HG02885 (cell line): ENCODE measurements at regions not wholly inside any gene's neighbourhood (a gene's known extent, or its start where the extent isn't known, plus 50 kb on each side); places are given as distances from the start of the nearest gene placed in this dataset.
A peak's percentile ranks its signal among the peaks of the same experiment; 100 is the strongest.
"Not testable (repeated sequence)": the region's sequence is repeated elsewhere in the genome, so short reads cannot be mapped to it uniquely, and the experiment has no call there.

Experiments used
- ATAC-seq: cut with Tn5 transposase; IDR thresholded peaks from one replicate; pipeline ENCODE4 v1.9.1; 2021; ENCODE audit warnings: mild to moderate bottlenecking; ENCODE audit not compliant: unreplicated experiment, poor library complexity

DNA sequence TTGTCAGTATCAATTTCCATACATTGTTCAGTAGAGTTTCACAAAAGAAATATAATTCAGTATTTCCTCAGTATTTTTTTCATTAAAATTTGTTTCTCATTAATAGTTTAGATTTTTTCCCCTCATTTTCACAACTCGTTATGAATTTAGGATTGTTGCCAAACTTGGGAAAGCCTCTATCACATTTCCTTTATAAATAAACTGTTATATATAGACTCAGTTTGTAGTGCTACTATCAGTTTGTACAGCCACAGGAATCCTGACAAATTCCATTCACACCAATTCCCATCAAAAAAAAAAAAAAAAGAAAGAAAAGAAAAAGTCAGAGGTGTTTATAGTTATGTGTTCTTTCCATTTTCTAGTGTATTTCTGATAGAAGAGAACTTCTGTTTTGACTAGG lies 123.3 kb upstream of the DCC start:
- ATAC-seq, result no peak

DNA sequence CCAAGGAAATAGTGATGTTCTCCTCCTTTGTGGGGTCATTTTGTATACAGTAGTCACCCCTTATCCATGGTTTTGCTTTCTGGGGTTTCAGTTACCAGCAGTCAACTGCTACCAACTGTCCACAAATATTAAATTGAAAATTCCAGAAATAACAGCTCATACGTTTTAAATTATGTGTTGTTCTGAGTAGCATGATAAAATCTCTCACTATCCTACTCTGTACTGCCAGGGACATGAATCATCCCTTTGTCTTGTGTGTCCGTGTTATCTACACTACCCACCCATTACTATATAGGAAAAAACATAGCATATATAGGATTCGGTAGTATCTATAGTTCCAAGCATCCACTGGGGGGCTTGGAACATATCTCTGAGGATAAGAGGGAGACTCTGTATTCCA lies 120.9 kb upstream of the DCC start:
- ATAC-seq, result no peak

DNA sequence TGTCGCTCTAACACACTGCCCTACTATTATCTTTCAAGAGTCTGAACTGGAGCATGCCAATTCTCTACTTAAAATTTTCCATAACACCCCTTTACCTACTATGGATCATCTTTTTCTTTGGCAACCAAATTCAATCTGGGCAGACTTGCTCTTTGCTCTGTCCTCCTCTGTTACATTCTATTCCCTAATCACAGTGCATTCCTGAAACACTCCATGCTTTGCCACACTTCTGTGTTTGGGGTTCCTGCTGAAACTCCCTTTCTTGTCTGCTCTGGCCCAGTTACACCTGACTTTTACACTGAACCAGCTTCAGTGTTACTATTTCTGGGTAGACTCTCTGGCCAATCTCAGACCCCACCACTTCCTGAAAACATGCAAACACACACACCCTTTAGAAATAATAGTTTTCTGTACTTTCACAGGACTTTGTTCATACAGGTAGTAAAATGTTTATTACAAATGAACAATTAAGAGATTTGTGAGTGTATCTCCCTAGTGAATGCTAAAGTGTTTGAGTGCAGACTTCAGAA lies 119.9 kb upstream of the DCC start:
- ATAC-seq, result no peak

DNA sequence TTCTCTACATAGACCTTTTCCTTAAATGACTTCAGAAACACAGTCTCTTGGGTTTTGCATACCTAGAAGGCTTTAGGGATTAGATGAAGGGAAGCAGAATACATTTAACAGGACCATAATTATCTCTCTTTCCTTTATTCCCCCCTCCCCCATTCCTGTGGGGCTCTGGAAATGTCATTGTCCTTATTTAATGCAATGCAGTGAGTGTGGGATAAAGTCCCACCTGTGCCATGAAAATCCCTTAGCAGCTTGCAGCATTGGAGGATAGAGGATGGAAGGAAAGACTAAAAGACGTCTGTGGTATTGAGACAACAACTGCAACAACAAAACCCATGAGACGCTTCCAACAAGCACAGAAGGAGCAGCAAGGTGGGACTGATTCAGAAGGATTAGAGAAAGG lies 117.8 kb upstream of the DCC start:
- ATAC-seq, result no peak

DNA sequence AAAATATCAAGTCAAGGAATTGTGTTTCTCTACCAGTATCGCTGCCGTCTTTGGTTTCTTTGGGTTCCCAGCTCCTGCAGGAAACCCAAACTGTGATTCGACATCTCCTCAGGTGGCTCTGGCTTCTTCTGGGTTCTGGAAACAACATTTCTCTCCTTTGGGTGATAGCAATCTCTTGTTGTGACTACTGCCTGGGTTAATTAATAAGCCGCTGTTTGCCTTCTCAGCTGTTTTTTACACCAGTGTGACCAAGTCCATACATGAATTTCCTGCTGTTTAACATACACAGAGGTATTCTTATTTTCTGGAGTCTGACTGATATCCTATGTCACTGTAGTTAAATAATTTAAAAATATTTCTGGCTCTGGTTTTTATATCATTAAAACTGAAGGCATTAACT lies 112.5 kb upstream of the DCC start:
- ATAC-seq, result no peak

DNA sequence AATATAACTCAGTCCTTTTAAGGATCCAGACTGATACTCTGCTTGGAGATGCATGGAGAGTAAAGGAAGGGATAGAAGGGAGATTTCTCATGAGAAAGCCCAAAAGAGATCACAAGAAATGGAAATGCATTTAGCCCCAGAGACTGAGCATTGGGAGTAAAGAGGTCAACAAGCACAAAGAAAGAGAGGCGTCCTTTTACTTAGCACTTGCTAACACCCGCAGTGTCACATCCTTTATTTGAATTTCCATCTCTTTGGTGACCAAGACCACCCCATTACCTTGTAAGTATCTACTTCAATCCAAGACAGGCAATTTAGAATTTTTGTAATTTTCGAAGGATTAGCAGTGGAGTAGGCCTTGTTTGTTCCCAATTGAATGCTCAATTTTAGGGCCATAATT lies 111.8 kb upstream of the DCC start:
- ATAC-seq, result no peak

DNA sequence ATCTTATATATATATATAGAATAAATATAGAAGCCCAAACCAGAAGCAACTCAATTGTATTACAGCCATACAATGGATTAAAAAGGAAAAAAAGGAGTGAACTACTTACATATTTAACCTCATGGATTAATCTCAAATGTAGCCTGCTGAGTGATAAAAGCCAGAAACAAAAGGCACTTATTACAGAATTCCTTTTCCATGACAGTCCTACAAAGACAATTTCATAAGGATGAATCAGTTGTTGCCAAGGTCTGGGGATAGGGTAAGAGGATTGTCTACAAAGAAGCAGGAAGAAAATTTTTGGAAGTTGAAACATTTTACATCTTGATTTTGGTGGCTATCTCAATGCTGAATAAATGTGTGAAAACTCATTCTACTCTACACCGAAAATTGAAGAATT lies 103.9 kb upstream of the DCC start:
- no peak for ATAC-seq

DNA sequence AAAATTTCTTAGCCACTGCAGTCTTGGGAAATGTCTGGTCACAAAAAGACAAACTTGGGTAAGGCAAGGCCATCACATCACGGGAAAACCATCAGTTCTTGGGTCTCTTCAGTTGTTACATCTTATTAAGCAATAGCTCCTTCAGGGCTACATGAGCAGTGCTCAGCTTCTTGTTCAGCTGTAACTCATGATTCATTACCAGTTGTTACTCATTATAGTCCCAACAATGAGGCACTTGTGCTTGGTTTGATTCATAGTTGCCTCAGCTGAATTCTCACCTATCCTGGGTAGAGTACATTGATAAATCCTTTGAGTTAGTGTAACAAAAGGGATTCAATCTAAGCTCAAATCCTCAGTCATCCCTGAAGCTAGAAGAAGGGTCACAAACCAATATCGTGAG lies 102.4 kb upstream of the DCC start:
- ATAC-seq, result no peak

DNA sequence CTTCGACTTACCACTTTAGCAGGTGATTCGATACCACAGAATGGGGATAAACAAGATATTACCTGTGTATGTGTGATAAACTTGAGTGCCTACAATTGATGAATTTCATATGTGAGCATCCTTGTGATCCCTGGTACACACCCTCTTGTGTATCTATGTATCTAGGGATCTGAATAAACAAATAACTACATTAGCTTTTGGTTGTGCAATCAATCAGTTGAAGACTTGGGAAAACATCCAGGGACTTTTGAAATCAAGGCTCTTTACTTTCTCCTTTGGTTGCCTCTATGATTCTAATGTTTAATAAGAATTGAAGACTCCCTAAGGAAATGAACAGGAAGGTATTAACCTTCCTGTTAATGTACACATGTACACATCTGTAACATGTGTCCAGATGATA lies 97.3 kb upstream of the DCC start:
- no peak for ATAC-seq

DNA sequence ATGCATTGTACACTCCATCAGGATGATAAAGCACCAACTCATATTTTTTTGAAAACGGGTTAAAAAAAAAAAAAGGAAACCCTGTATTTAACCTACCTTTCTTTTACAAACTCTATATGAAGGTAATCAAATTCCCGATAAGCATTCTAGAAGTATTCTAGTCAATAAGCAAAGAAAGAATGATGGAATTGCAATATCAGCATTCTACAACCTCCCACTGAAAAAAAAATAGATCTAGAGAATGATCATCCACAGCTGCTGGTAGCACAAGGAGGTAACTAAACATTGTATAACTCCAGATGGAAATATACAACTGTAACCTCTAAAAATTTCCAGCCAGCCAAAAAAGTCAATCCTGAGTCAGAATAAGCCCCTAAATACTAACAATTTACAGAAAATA lies 95.3 kb upstream of the DCC start:
- no peak for ATAC-seq

DNA sequence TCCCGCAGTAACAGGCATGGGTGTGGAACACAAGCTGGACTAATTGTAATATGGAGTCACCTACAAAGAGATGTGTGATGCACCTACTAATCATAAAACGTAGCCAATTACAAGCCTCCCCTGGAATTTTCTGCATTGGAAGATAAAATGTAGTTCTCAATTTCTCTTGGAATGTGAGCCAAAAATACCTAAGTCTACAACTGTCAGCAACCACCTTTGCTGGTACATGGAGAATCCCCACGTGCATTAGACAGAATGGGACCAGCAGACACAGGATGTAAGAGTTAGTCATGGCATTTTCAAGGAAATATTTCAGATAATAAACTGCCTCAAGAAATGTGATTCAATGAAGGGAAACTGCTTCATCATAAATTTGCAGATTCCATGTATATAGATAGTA lies 85.6 kb upstream of the DCC start:
- no peak for ATAC-seq

DNA sequence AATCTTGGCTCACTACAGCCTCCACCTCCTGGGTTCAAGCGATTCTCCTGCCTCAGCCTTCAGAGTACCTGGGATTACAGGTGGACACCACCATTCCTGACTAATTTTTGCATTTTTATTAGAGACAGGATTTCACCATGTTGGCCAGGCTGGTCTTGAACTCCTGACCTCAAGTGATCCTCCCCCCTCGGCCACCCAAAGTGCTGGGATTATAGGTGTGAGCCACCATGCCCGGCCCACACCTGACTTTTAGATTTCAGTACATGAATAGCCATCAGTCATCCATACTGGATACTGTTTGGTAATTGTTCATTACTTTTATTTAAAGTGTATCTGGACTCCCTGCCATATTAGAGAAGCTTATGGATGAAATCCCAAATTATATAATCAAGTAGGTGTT lies 82.6 kb upstream of the DCC start:
- not testable (repeated sequence) for ATAC-seq

DNA sequence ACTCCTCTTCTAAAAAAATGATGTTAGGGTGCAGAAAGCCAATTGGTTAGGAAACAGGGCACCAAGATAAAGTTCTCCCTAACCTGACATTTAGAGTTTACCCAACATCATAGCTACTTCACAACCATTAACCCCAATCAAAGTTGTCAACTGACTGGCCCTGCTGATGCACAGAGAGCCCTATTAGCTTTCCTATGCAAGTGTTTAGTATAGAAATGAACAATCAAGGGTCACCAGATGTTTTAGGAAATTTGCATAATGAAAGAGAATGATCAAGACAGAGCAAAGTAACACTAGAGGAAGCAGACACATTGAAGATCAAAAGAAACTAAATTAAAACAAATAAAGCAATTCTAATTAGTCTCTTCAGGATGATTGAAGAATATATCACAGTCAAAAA lies 64.2 kb upstream of the DCC start:
- no peak for ATAC-seq

DNA sequence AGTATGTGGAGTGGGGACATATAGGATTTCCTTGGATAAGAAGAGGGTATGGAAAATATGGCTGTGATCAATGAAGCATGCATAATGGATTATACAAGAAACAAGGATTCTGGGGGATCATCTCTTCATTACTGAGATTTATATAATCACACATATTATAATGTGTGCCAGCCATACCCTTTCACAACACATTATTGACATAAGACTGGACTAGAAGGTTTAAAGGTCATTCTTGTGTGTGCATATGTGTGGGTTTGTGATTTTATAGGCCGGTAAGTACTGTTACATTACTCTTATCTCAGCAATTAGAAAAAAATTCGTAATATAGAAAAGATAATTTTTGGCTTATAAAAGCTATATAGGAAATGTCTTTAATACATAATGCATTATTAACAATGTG lies 62.2 kb upstream of the DCC start:
- no peak for ATAC-seq

DNA sequence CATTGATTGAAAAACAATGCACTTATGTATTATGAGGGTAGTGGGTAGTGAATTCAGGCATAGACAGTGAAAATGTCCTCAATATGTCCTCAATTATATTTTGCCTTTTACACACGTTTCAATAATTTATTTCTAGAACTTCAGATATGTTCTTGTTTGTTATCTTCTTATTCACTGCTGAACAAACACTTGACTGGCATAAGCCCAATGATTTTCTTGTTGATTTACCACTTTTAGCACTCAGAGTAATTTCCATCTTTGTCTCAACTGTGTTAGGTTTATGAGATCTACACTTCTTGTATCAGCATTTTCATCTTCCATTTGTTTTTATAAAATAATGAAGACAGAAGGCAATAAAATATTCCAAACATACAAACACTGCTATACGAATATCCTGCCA lies 61.8 kb upstream of the DCC start:
- ATAC-seq, result no peak

DNA sequence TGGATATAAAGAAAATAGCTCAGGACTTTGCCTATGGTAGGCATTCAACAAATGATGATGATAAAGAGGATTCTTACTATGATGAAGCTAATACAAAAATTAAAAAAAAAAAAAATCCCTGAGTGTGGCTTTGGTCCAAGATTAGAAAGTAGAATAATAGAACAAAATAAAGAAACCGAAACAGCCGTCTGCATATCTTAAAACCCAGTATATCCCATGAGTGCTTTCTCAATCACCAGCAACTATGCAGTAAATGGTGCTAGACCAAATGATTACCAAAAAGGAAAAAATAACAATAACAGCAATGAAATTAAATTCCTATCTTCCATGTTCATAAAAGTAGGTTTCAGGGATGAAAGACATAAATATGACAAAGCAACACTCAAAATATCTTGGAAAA lies 59.3 kb upstream of the DCC start:
- ATAC-seq, result no peak

DNA sequence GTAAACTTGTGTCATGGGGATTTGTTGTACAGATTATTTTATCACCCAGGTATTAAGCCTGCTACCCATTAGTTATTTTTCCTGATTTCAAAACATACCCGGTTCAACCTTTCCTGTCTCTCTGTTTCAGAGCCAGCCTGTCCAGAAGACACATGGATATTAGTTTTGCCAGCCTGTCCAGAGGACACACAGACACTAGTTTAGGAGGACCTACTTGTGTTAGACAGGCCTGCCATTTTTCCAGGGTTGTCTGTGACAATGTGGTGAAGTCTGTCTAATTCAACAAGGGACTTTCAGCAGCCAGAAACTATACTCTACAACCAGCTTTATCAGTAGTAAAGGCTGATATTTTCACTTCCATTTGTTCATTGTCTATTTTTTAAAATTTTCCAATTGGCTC lies 56.1 kb upstream of the DCC start:
- ATAC-seq, result no peak

DNA sequence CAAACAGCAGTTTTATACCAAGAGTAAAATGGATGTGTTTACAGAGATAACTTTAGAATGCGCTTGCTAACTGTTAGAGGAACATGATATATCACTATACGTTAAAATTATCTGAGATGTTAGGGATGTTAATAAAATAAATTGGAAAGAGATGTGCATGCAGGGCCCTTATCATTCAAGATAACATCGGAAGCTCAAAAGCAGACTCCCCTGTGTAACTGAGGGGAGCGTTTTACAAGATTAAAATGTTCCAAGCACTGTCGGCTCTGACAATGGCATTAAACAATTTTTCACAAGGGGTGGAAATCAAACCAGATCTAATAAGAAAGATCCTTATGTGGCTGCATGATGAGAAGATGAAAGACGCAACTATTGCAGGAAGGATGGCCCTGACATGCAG lies 53.3 kb upstream of the DCC start:
- ATAC-seq, result no peak

DNA sequence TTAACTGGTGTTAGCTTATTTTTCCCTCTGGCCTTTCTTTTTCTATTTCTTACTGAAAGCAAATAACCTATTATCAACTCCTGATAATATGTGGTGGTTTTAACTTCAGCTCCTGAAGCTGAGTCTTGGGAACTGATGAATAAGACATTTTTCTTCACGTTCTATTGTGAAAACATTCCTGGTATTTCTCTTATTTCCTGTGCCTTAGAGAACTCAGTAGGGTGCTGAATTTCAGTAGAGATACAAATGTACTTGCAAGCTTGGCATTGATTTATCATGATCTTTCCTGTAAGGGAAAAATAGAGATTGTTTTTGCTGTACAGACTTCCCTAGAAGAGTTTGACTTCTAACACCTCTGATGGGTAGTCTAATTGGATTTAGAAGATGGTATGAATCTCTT lies 52.8 kb upstream of the DCC start:
- ATAC-seq, result no peak

DNA sequence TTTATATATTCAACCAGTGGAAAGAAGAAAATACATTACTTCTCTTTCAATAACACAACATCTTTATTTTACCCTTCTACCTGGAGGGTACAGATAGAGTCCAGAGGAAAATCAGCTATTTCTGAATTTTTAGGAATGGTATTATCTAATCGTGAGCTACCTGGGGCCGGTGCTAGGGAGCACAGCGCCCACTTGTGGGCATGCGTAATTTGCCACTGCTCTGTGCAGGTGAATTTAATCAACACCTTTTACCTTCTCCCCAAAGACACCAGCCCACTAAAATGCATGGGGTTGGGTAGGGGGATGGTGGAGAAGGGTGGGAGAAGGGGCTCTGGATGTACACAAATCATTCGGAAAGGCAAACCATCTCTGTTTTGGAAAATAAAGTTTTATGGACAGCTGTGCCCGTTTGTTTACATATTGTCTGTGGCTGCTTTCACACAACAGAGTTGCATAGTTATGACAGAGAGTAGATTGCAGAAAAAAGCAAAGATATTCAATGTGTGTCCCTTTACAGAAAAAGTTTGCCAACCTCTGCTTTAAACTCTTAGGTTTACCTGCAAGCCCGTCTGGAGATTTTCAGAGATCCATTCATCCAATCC lies 51.5 kb upstream of the DCC start:
- peak; percentile 79 for ATAC-seq

DNA sequence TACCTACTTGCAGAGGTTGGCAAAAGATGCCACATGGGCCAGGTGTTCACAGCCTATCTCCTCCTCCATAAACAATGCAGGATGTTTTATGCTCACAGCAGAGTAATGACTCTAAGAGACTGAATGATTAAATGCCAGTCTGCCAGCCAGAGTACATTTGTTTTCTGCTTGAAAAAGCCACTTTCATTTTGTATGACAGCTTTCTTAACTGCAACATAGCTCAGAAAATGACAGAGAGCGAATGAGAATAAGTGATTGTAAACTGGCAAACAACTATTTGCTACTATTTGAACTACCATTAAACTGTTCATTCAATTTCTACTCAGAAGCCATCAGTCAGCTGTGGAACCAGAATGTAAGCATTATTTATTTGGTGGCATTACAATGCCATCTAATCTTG lies 50.6 kb upstream of the DCC start:
- no peak for ATAC-seq
